C4-2B (cell line): ENCODE measurements at regions not wholly inside any gene's neighbourhood (a gene's known extent, or its start where the extent isn't known, plus 50 kb on each side); places are given as distances from the start of the nearest gene placed in this dataset.

Source experiments
- CTCF ChIP-seq: fragments of 450-650 bp; conservative IDR thresholded peaks from 2 replicates; pipeline ENCODE4 v1.5.1; 2017; ENCODE audit warnings: mild to moderate bottlenecking
- ZFX ChIP-seq: fragments of 450-650 bp; IDR thresholded peaks from 2 replicates; pipeline ENCODE4 v1.6.1; 2017

- no peak for TF ChIP-seq CTCF
- TF ChIP-seq ZFX = no peak
Observed at GRCh38 chr4:67104145-67104544, 441.2 kb downstream of the CENPC start.
